DOHH2 (cell line): ENCODE measurements at regions not wholly inside any gene's neighbourhood (a gene's known extent, or its start where the extent isn't known, plus 50 kb on each side); places are given as distances from the start of the nearest gene placed in this dataset.

Source experiments
- H3F3A ChIP-seq: fragments of 200-600 bp; sonication (generic), shearing (Covaris generic); 2 replicates; pipeline ENCODE4 v1.6.0; 2016; ENCODE audit warnings: antibody characterized with exemption, mild to moderate bottlenecking; ENCODE audit not compliant: control insufficient read depth, insufficient read depth
- H3K27ac ChIP-seq: fragments of 200-600 bp; sonication (generic); 2 replicates; pipeline ENCODE4 v1.5.1; 2014; ENCODE audit warnings: low read depth, mild to moderate bottlenecking, low read length, moderate library complexity
- H3K27me3 ChIP-seq: fragments of 200-600 bp; sonication (generic); 2 replicates; pipeline ENCODE4 v1.6.1; 2014; ENCODE audit warnings: mild to moderate bottlenecking, low read length, mixed read lengths; ENCODE audit not compliant: control insufficient read depth
- H3K36me3 ChIP-seq: fragments of 200-600 bp; sonication (generic); 2 replicates; pipeline ENCODE4 v1.6.1; 2014; ENCODE audit warnings: mild to moderate bottlenecking, low read length, moderate library complexity, mixed read lengths; ENCODE audit not compliant: control insufficient read depth
- H3K4me1 ChIP-seq: fragments of 200-600 bp; sonication (generic); 2 replicates; pipeline ENCODE4 v1.6.1; 2014; ENCODE audit warnings: mild to moderate bottlenecking, low read length, mixed read lengths; ENCODE audit not compliant: control insufficient read depth
- H3K4me2 ChIP-seq: fragments of 200-600 bp; sonication (generic); 2 replicates; pipeline ENCODE4 v1.6.0; 2014; ENCODE audit warnings: mild to moderate bottlenecking, low read length, moderate library complexity
- H3K4me3 ChIP-seq: fragments of 200-600 bp; sonication (generic); 2 replicates; pipeline ENCODE4 v1.5.1; 2014; ENCODE audit warnings: mild to moderate bottlenecking, low read length, mixed read lengths
- H3K79me2 ChIP-seq: fragments of 200-600 bp; sonication (generic); 2 replicates; pipeline ENCODE4 v1.6.1; 2014; ENCODE audit warnings: mild to moderate bottlenecking, low read length, mixed read lengths; ENCODE audit not compliant: control insufficient read depth
- H3K9me2 ChIP-seq: fragments of 200-600 bp; sonication (generic); replicated peaks from 2 replicates; pipeline ENCODE4 v1.6.1; 2014; ENCODE audit warnings: mild to moderate bottlenecking, low read length, mixed read lengths; ENCODE audit not compliant: control insufficient read depth
- H3K9me3 ChIP-seq: fragments of 200-600 bp; sonication (generic); 2 replicates; pipeline ENCODE4 v1.6.1; 2014; ENCODE audit warnings: antibody characterized with exemption, low read length, mixed read lengths; ENCODE audit not compliant: control insufficient read depth, insufficient read depth
- H4K20me1 ChIP-seq: fragments of 200-600 bp; sonication (generic); 2 replicates; pipeline ENCODE4 v1.6.0; 2014; ENCODE audit warnings: low read depth, mild to moderate bottlenecking, antibody characterized with exemption, low read length, moderate library complexity; ENCODE audit not compliant: control insufficient read depth, insufficient read depth
- EZH2phosphoT487 ChIP-seq: fragments of 200-600 bp; sonication (generic); IDR thresholded peaks from 2 replicates; pipeline ENCODE4 v1.6.1; 2017; ENCODE audit warnings: borderline replicate concordance, mild to moderate bottlenecking, antibody characterized with exemption, low read length, moderate library complexity, mixed read lengths
- TF ChIP-seq, protein P1 (sequence below): fragments of 200-600 bp; sonication (generic); IDR thresholded peaks from one replicate; pipeline ENCODE4 v1.5.1; 2014; ENCODE audit warnings: antibody characterized with exemption, mild to moderate bottlenecking, low read depth, low read length; ENCODE audit not compliant: poor library complexity, severe bottlenecking

DNA sequence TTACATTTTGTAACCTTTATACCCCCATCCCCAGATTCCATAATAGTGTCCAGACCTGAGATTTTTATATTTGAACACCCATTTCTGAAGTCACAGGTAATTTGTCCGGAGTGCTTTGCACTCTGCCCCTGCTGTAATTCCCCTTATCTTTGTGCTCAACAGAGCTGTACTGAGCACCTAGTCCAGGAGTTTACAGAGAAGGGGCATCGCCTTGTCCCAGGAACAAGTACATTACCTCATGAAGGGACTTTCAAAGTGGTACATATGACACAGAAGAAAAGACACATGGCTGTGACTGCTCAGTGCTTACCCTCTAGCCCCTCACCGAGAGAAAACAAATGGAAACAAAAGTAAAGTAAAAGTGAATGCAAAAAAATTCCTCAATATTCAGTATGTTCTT, 373.5 kb downstream of the SOX11 start:
- H3K4me2 ChIP-seq, result no peak overlapping the region
- H3K27ac ChIP-seq, result no peak overlapping the region
- no peak overlapping the region for H3K4me3 ChIP-seq
- no peaks in the 10 kb centered on the region for H3F3A ChIP-seq
- no peaks in the 10 kb centered on the region for H4K20me1 ChIP-seq
- no peaks in the 10 kb centered on the region for H3K27me3 ChIP-seq
- H3K4me1 ChIP-seq, result peaks cover 4% of the 10 kb centered on the region; the same call in 1 of the 2 replicates
- no peaks in the 10 kb centered on the region for H3K9me2 ChIP-seq
- no peaks in the 10 kb centered on the region for H3K36me3 ChIP-seq
- H3K79me2 ChIP-seq, result no peaks in the 10 kb centered on the region
- no peak for TF ChIP-seq EZH2phosphoT487
- TF ChIP-seq, protein P1, sequence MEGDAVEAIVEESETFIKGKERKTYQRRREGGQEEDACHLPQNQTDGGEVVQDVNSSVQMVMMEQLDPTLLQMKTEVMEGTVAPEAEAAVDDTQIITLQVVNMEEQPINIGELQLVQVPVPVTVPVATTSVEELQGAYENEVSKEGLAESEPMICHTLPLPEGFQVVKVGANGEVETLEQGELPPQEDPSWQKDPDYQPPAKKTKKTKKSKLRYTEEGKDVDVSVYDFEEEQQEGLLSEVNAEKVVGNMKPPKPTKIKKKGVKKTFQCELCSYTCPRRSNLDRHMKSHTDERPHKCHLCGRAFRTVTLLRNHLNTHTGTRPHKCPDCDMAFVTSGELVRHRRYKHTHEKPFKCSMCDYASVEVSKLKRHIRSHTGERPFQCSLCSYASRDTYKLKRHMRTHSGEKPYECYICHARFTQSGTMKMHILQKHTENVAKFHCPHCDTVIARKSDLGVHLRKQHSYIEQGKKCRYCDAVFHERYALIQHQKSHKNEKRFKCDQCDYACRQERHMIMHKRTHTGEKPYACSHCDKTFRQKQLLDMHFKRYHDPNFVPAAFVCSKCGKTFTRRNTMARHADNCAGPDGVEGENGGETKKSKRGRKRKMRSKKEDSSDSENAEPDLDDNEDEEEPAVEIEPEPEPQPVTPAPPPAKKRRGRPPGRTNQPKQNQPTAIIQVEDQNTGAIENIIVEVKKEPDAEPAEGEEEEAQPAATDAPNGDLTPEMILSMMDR, result no peak
- no peaks in the 10 kb centered on the region for H3K9me3 ChIP-seq

DNA sequence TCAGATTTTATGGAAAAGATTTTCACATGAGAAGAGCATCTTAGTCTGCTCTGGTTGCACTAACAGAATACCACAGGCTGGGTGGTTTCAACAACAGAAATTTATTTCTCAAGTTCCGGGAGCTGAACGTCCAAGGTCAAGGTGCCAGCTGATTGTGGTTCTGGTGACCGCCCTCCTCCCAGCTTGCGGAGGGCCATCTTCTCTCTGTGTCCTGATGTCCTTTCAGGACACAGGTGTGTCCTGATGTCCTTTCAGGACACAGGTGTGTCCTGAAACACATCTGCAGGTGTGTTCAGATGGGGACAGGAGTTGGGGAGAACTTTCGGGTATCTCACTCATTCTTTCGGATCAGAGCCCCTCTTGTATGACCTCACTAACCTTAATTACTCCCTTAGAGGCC, 374.9 kb downstream of the SOX11 start:
- Histone ChIP-seq H4K20me1 (no peaks in the 10 kb centered on the region), H3F3A (no peaks in the 10 kb centered on the region), H3K36me3 (no peaks in the 10 kb centered on the region), H3K27ac (no peak overlapping the region), H3K9me3 (no peaks in the 10 kb centered on the region), H3K79me2 (no peaks in the 10 kb centered on the region), H3K4me3 (no peak overlapping the region), H3K27me3 (no peaks in the 10 kb centered on the region), H3K4me1 (peaks cover 4% of the 10 kb centered on the region; the same call in 1 of the 2 replicates), H3K4me2 (no peak overlapping the region), H3K9me2 (no peaks in the 10 kb centered on the region)
- TF ChIP-seq, protein P1, result no peak

DNA sequence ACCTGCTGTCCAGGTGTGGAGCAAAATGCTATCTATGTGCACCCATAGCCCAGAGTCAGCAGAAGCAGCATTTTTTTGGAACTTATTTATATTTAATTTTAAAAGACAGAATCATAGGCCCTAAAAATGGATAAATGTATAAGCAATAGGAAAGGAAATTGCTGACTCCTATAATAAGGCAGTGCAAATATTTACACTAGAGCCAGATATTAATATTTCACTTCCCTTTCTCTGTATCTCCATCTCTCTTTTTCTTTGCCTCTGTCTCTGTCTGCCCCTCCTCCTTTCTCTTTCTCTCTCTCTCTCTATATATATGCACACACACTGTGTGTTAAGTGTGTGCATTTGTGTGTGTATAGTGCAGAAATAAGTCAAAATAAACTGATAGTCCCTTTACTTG, 375.6 kb downstream of the SOX11 start:
- Histone ChIP-seq H3K4me2 (no peak overlapping the region), H3K36me3 (no peaks in the 10 kb centered on the region), H3K4me1 (peaks cover 4% of the 10 kb centered on the region; the same call in 1 of the 2 replicates), H3F3A (no peaks in the 10 kb centered on the region), H3K27me3 (no peaks in the 10 kb centered on the region), H4K20me1 (no peaks in the 10 kb centered on the region), H3K9me3 (no peaks in the 10 kb centered on the region), H3K79me2 (no peaks in the 10 kb centered on the region), H3K27ac (no peak overlapping the region), H3K9me2 (no peaks in the 10 kb centered on the region), H3K4me3 (no peak overlapping the region)
- TF ChIP-seq, protein P1, result no peak
- no peak for TF ChIP-seq EZH2phosphoT487

DNA sequence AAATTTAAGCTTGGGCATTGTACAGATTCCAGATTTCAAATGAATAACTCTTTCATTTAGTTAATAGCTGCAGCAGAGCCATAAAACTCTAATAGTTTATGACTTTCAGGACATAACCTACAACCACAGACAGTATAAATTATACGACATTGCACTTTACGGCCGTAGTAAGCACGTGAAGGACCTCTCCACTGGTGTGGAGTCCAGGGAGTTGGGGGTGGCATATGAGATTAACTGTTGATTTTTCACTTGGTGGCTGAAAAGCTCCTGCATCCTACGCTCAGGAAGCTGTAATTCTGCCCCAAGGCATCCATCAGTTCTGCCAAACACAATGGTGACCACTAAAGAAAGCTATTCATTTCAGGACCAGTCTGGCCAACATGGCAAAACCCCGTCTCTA, 376.2 kb downstream of the SOX11 start:
- no peaks in the 10 kb centered on the region for H3F3A ChIP-seq
- H3K9me3 ChIP-seq, result no peaks in the 10 kb centered on the region
- no peaks in the 10 kb centered on the region for H3K9me2 ChIP-seq
- TF ChIP-seq, protein P1, result no peak
- TF ChIP-seq EZH2phosphoT487, result no peak
- H3K27me3 ChIP-seq, result no peaks in the 10 kb centered on the region
- H3K4me2 ChIP-seq, result no peak overlapping the region
- H3K4me1 ChIP-seq, result peaks cover 4% of the 10 kb centered on the region; the same call in 1 of the 2 replicates
- H4K20me1 ChIP-seq, result no peaks in the 10 kb centered on the region
- no peaks in the 10 kb centered on the region for H3K36me3 ChIP-seq
- no peaks in the 10 kb centered on the region for H3K79me2 ChIP-seq
- H3K4me3 ChIP-seq, result no peak overlapping the region
- H3K27ac ChIP-seq, result no peak overlapping the region
